ENCODE measurements at regions not wholly inside any gene's neighbourhood (a gene's known extent, or its start where the extent isn't known, plus 50 kb on each side); places are given as distances from the start of the nearest gene placed in this dataset.

GRCh38 chrX:142702749-142703148 is 323.0 kb upstream of the SPANXN4 start:
- TF ChIP-seq POLR2A (IDR thresholded peaks at IDR 0.05) (no peak), CTCF (IDR thresholded peaks at IDR 0.05) (no peak)
